DND-41 (cell line): ENCODE measurements at regions not wholly inside any gene's neighbourhood (a gene's known extent, or its start where the extent isn't known, plus 50 kb on each side); places are given as distances from the start of the nearest gene placed in this dataset.

ENCODE experiments used
- ATAC-seq: fragments of 200-7000 bp; cut with Tn5 transposase; 3 replicates; pipeline ENCODE4 v1.9.1; 2021; ENCODE audit warnings: low read depth; ENCODE audit not compliant: insufficient read depth
- DNase-seq: peaks from one replicate; pipeline ENCODE4 v3.0.0-alpha.2; 2020
- H2AFZ ChIP-seq: 2 replicates; pipeline ENCODE4 v1.6.0; 2012; ENCODE audit warnings: low read depth, low read length
- H3K27ac ChIP-seq: 2 replicates; pipeline ENCODE4 v1.5.1; 2012; ENCODE audit warnings: low read length, inconsistent platforms
- H3K27me3 ChIP-seq: fragments of 200-600 bp; sonication (generic); 2 replicates; pipeline ENCODE4 v1.6.0; 2012; ENCODE audit warnings: low read length, mild to moderate bottlenecking, inconsistent platforms; ENCODE audit not compliant: insufficient read depth, poor library complexity
- H3K36me3 ChIP-seq: 2 replicates; pipeline ENCODE4 v1.5.1; 2012; ENCODE audit warnings: low read length, inconsistent platforms; ENCODE audit not compliant: insufficient read depth
- H3K4me1 ChIP-seq: 2 replicates; pipeline ENCODE4 v1.5.1; 2012; ENCODE audit warnings: mild to moderate bottlenecking, low read length; ENCODE audit not compliant: insufficient read depth
- H3K4me2 ChIP-seq: 2 replicates; pipeline ENCODE4 v1.6.0; 2012; ENCODE audit warnings: mild to moderate bottlenecking, moderate library complexity, low read length, inconsistent platforms; ENCODE audit not compliant: insufficient read depth
- H3K4me3 ChIP-seq, 2 experiments: fragments of 200-600 bp in 1 of 2; shearing (Covaris generic) in 1 of 2; 2 replicates each; pipeline ENCODE4 v1.5.1; 2012 to 2016; ENCODE audit warnings: inconsistent platforms in 2 of 2, low read length in 2 of 2, mild to moderate bottlenecking in 2 of 2, low read depth in 1 of 2, moderate library complexity in 1 of 2
- H3K79me2 ChIP-seq: 2 replicates; pipeline ENCODE4 v1.6.0; 2012; ENCODE audit warnings: low read length, inconsistent platforms; ENCODE audit not compliant: insufficient read depth
- H3K9ac ChIP-seq: 2 replicates; pipeline ENCODE4 v1.6.0; 2012; ENCODE audit warnings: low read depth, mild to moderate bottlenecking, inconsistent platforms, low read length, moderate library complexity
- H3K9me3 ChIP-seq: 2 replicates; pipeline ENCODE4 v1.5.1; 2012; ENCODE audit warnings: low read length, moderate library complexity, mild to moderate bottlenecking, inconsistent platforms; ENCODE audit not compliant: insufficient read depth, severe bottlenecking
- H4K20me1 ChIP-seq: 2 replicates; pipeline ENCODE4 v1.6.0; 2012; ENCODE audit warnings: low read length; ENCODE audit not compliant: insufficient read depth
- CTCF ChIP-seq: IDR thresholded peaks from 2 replicates; pipeline ENCODE4 v1.5.1; 2012; ENCODE audit warnings: borderline replicate concordance, low read length, moderate library complexity, mild to moderate bottlenecking; ENCODE audit not compliant: poor library complexity, severe bottlenecking; ENCODE audit errors: extremely low read depth
- EZH2 ChIP-seq: IDR thresholded peaks from 3 replicates; pipeline ENCODE4 v1.6.1; 2012; ENCODE audit warnings: borderline replicate concordance, low read depth, mild to moderate bottlenecking, moderate library complexity, low read length, inconsistent platforms; ENCODE audit not compliant: severe bottlenecking

DNA sequence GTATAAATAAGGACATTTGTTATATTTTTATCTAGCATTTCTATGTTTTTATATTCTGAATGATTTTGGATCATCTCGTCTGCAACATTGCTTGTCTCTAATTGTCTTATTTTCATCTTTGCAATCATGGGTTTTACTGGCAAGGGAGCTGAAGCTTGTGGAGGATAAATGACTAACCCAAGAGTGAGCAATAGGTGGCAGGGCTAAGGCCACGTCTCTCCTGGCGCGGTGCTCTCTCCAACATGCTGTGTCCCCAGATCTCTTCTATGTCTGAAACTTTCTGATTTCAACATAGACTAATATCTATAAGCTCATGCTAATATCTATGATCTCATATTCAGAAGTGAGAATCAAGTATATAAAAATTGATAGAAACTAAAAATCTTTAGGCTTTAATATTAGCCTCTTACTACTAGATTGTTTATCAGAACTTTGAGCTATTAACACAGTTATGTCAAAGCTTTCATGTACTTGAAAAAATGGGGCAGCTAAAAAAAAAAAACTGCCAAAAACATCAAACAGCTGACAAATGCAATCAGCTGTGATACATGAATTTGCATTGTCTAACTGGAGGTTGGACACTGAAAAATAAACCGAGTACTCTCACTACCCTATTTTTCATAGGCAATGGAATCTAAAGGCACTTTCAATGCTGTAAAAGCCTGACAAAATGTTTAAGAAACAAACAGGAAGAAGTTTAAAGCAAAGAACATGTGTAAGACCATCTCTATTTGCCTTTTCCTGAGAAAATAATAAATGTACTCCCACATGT, 169.2 kb downstream of the TMA16 start:
- no peaks in the 10 kb centered on the region for H3K9me3 ChIP-seq
- no peak overlapping the region for H3K4me3 ChIP-seq
- H3K4me1 ChIP-seq, result no peaks in the 10 kb centered on the region
- no peaks in the 10 kb centered on the region for H4K20me1 ChIP-seq
- H3K27me3 ChIP-seq, result no peaks in the 10 kb centered on the region
- H3K79me2 ChIP-seq, result no peaks in the 10 kb centered on the region
- TF ChIP-seq EZH2, result no peak
- no peak for TF ChIP-seq CTCF
- no peak for DNase-seq
- no peak overlapping the region for H2AFZ ChIP-seq
- H3K36me3 ChIP-seq, result no peaks in the 10 kb centered on the region
- no peak overlapping the region for H3K9ac ChIP-seq
- no peak overlapping the region for H3K27ac ChIP-seq
- ATAC-seq, result no peak
- H3K4me2 ChIP-seq, result no peak overlapping the region

- no peaks in the 10 kb centered on the region for H3K9me3 ChIP-seq
- H3K27ac ChIP-seq, result no peak overlapping the region
- TF ChIP-seq CTCF (no peak), EZH2 (no peak)
- H3K27me3 ChIP-seq, result no peaks in the 10 kb centered on the region
- no peak overlapping the region for H3K9ac ChIP-seq
- no peaks in the 10 kb centered on the region for H3K79me2 ChIP-seq
- H3K36me3 ChIP-seq, result no peaks in the 10 kb centered on the region
- no peak overlapping the region for H3K4me3 ChIP-seq
- no peaks in the 10 kb centered on the region for H3K4me1 ChIP-seq
- DNase-seq (no peak), ATAC-seq (no peak)
- no peak overlapping the region for H3K4me2 ChIP-seq
- H4K20me1 ChIP-seq, result no peaks in the 10 kb centered on the region
- no peak overlapping the region for H2AFZ ChIP-seq
Observed at GRCh38 chr4:163665101-163665500, 170.6 kb downstream of the TMA16 start.

DNA sequence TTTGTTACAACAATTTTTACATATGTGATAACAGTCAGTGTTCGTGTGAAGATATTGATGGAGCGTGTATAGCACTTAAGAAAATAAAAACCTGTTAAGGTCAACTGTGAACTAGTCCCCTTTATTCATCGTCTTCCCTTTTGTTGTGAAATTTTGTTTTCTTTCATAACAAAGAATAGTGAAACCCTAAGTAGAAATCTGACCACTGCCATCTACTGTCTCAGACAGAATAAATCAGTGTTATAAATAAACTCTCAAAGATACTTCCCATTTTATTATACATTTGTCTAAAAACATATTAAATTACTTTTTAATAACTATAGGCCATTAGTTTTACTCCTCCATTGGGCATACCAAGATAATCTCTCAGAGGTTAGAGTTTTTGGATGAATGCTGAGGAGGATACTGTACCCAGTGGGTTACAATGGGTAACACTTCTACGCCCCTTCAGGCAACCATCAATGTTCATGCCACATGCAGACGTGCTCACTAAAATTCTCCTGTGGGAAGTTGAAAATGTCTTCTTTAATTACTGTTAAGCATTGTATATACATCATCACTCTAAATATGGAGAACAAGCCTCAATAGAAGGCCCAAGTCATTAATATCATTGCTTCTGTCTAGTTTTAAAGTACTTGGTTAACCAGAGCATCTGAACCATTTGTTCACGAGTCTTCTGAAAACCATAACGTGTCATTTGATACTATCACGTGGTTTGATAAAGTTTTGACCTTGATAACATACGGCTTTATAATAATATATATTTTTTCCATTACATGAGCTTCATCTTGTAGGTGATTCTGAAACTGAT, 171.2 kb downstream of the TMA16 start:
- ATAC-seq (no peak), DNase-seq (no peak)
- Histone ChIP-seq H3K9me3 (no peaks in the 10 kb centered on the region), H3K27me3 (no peaks in the 10 kb centered on the region), H4K20me1 (no peaks in the 10 kb centered on the region), H3K4me1 (no peaks in the 10 kb centered on the region), H3K4me3 (no peak overlapping the region), H3K79me2 (no peaks in the 10 kb centered on the region), H3K9ac (no peak overlapping the region), H3K36me3 (no peaks in the 10 kb centered on the region), H3K27ac (no peak overlapping the region), H3K4me2 (no peak overlapping the region), H2AFZ (no peak overlapping the region)
- no peak for TF ChIP-seq EZH2
- TF ChIP-seq CTCF, result no peak
